ENCODE measurements at regions not wholly inside any gene's neighbourhood (a gene's known extent, or its start where the extent isn't known, plus 50 kb on each side); places are given as distances from the start of the nearest gene placed in this dataset.

DNA sequence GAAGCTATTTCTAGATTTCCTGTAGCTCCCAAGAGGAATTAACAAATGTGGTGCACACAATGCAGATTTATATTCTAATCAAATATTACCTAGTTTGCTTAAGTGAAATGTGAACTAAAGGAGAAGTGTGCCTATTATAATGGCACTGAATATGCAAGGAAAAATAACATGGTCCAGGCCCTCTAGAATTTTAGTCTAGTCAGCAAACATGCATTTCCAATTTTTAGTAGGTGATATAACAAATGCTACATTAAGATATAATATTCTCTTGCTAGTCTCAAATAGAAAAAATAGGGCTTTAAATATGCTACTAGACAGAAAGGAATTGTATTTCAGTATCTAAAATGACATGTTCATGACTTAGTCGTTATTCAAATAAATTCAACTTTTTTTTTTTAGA, 689.5 kb downstream of the TMEM182 start:
- H3K36me3 Mint-ChIP-seq (ENCODE audit: insufficient read depth), result no peaks in the 10 kb centered on the region
- H3K9me3 Mint-ChIP-seq, result peaks cover 0 to 5% of the 10 kb centered on the region in 2 donors
- ATAC-seq (replicated peaks) (no peak), DNase-seq (no peak)
- H3K4me3 Mint-ChIP-seq, result no peak overlapping the region
- no peaks in the 10 kb centered on the region for H3K4me1 Mint-ChIP-seq (ENCODE audit: low read depth in 2 of 2)
- no peak overlapping the region for H3K27ac Mint-ChIP-seq
- no peaks in the 10 kb centered on the region for H3K27me3 Mint-ChIP-seq

DNA sequence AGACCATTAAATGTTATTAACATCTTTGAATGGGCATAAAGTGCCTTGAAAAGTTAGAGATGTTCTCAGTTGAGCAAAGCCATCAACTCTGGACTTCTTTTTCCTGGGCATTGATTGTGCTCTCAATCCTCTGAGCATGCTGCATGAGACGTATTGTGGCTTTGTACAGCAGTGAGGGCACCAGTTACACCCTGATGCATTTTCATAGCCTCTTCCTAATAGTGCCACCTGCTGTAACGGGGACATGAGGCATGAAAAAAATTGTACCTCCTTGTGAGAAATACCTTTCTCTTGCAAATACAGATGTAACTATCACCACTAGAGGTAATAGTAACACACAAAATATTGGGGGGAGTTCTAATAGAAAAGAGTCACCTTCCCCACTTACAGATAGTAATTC, 697.5 kb downstream of the TMEM182 start:
- H3K27ac Mint-ChIP-seq, result no peak overlapping the region

DNA sequence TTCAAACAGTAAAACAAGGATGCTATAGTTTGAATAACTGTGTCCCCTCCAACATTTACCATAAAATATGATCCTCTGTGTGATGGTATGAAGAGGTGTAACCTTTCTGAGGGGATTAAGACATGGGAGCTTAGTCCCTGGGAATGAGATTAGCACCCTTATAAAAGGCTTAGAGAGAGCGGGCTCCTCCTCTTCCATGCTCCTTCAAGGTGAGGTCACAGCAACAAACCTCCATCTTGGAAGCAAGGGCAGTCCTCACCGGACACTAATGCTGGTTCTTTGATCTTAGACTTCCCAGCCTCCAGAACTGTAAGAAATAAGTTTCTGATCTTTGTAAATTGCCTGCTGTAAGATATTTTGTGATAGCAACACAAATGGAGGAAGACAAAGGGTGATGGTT, 700.3 kb downstream of the TMEM182 start:
- Mint-ChIP-seq H3K27ac (no peak overlapping the region), H3K9me3 (peaks cover 0 to 6% of the 10 kb centered on the region in 2 donors), H3K27me3 (no peaks in the 10 kb centered on the region), H3K4me1 (ENCODE audit: low read depth in 2 of 2) (no peaks in the 10 kb centered on the region), H3K4me3 (no peak overlapping the region), H3K36me3 (ENCODE audit: insufficient read depth) (no peaks in the 10 kb centered on the region)
- ATAC-seq (replicated peaks) (no peak), DNase-seq (no peak)

More for the DNA sequence above, 697.5 kb downstream of the TMEM182 start:
- Mint-ChIP-seq H3K9me3 (peaks cover 0 to 9% of the 10 kb centered on the region in 2 donors), H3K27me3 (no peaks in the 10 kb centered on the region), H3K4me3 (no peak overlapping the region), H3K4me1 (ENCODE audit: low read depth in 2 of 2) (no peaks in the 10 kb centered on the region), H3K36me3 (ENCODE audit: insufficient read depth) (no peaks in the 10 kb centered on the region)
- DNase-seq (no peak), ATAC-seq (replicated peaks) (no peak)

DNA sequence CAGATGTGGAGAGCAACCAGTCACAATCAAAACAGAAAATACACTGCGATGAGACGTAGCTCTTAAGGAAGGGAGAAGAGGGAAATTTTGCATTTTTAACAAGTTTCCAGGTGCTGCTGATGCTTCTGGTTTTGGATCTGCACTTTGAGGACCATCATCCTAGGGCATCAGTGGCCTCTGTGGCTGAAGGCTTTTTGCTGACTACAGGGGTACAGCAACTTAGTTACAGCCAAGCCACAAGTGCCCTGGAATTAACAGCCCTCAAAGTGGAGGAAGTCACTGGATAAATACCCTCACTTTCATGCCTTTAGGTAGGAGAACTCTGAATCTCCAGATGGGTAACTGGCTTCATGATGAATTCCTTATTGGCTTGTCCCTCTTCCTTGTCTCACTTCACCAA, 700.9 kb downstream of the TMEM182 start:
- ATAC-seq (replicated peaks), result no peak
- no peaks in the 10 kb centered on the region for H3K4me1 Mint-ChIP-seq (ENCODE audit: low read depth in 2 of 2)
- no peaks in the 10 kb centered on the region for H3K27me3 Mint-ChIP-seq

DNA sequence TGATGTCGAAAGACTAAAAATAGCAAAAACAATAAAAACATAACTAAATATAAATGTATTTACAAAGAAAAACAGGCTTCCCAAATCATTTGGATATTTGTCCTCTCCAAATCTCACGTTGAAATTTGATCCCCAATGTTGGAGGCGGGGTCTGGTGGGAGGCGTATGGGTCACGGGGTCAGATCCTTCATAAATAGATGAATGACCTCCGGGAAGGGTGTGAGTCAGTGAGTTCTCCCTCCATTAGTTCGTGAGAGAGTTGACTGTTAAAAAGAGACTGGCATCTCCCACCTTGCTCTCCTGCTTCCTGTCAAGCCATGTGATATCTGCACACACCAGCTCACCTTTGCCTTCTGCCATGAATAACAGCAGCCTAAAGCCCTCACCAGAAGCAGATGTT, 703.0 kb downstream of the TMEM182 start:
- ATAC-seq (replicated peaks) (no peak), DNase-seq (no peak)
- Mint-ChIP-seq H3K4me1 (ENCODE audit: low read depth in 2 of 2) (no peaks in the 10 kb centered on the region), H3K9me3 (peaks cover 7 to 12% of the 10 kb centered on the region in 2 donors), H3K4me3 (no peak overlapping the region), H3K36me3 (ENCODE audit: insufficient read depth) (no peaks in the 10 kb centered on the region), H3K27me3 (no peaks in the 10 kb centered on the region), H3K27ac (no peak overlapping the region)

More for the DNA sequence above, 700.9 kb downstream of the TMEM182 start:
- Mint-ChIP-seq H3K9me3 (peaks cover under 1 to 6% of the 10 kb centered on the region in 2 donors), H3K27ac (no peak overlapping the region), H3K36me3 (ENCODE audit: insufficient read depth) (no peaks in the 10 kb centered on the region), H3K4me3 (no peak overlapping the region)
- no peak for DNase-seq

DNA sequence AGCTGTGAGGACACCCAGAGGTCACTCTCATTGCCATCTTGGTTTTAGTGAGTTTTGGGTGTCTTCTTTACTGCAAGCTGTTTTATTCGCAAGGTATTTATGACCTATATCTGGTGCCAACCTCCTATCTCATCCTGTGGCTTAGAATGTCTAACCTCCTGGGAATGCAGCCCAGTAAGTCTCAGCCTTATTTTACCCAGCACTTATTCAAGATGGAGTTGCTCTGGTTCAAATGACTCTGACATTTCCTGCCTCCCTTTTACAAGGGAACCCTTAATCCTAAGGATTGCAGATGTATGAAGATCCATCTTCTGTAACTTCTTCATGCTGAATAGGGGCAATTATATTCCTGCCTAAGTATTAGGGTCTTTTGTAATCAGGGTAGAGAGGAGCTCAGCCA, 708.0 kb downstream of the TMEM182 start:
- no peak overlapping the region for H3K27ac Mint-ChIP-seq
- no peaks in the 10 kb centered on the region for H3K27me3 Mint-ChIP-seq
- ATAC-seq (replicated peaks) (no peak), DNase-seq (no peak)
- H3K4me1 Mint-ChIP-seq (ENCODE audit: low read depth in 2 of 2), result no peaks in the 10 kb centered on the region
- peaks cover 15 to 19% of the 10 kb centered on the region in 2 donors for H3K9me3 Mint-ChIP-seq
- no peak overlapping the region for H3K4me3 Mint-ChIP-seq
- no peaks in the 10 kb centered on the region for H3K36me3 Mint-ChIP-seq (ENCODE audit: insufficient read depth)

DNA sequence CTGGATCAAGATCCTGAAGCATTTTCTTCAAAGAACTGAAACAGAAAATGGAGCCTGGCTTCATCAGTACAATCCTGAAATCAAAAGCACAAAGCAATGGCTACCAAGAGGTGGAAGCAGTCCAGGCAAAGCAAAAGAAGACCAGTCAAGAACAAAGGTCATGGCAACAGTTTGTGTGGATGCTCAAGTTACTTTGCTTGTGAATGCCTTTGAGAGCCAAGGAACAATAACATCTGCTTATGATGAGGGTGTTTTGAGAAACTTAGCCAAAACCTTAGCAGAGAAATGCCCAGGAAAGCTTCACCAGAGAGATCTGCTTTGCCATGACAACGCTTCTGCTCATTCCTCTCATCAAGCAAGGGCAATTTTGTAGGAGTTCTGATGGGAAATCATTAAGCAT, 723.1 kb downstream of the TMEM182 start:
- H3K4me3 Mint-ChIP-seq, result no peak overlapping the region
- H3K36me3 Mint-ChIP-seq (ENCODE audit: insufficient read depth), result no peaks in the 10 kb centered on the region
- no peak overlapping the region for H3K27ac Mint-ChIP-seq
- ATAC-seq (replicated peaks) (no peak), DNase-seq (no peak)
- peaks cover 1 to 8% of the 10 kb centered on the region in 2 donors for H3K9me3 Mint-ChIP-seq
- no peaks in the 10 kb centered on the region for H3K4me1 Mint-ChIP-seq (ENCODE audit: low read depth in 2 of 2)
- H3K27me3 Mint-ChIP-seq, result no peaks in the 10 kb centered on the region

DNA sequence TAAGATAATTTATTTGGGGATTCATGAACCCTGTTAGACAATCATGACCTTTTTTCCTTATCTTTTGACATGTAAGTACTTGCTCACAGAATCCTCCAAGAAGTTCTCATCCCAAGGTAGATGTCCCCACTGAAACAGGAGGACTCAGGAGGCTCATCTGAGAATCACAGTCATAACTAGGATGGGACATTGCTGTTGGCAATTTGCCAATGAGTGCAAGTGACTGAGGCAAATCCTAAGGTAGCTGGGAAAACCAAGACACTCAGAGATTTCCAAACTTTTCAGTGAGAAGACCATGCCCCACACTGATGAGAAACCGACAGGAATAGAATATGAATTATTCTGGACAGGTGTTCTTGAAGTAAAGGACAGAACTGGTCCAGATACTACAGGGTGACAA, 735.0 kb downstream of the TMEM182 start:
- DNase-seq (no peak), ATAC-seq (replicated peaks) (no peak)
- H3K4me1 Mint-ChIP-seq (ENCODE audit: low read depth in 2 of 2), result no peaks in the 10 kb centered on the region
- H3K27me3 Mint-ChIP-seq, result no peaks in the 10 kb centered on the region
- no peak overlapping the region for H3K27ac Mint-ChIP-seq
- H3K9me3 Mint-ChIP-seq, result peaks cover 16 to 17% of the 10 kb centered on the region in 2 donors
- H3K4me3 Mint-ChIP-seq, result no peak overlapping the region
- no peaks in the 10 kb centered on the region for H3K36me3 Mint-ChIP-seq (ENCODE audit: insufficient read depth)

DNA sequence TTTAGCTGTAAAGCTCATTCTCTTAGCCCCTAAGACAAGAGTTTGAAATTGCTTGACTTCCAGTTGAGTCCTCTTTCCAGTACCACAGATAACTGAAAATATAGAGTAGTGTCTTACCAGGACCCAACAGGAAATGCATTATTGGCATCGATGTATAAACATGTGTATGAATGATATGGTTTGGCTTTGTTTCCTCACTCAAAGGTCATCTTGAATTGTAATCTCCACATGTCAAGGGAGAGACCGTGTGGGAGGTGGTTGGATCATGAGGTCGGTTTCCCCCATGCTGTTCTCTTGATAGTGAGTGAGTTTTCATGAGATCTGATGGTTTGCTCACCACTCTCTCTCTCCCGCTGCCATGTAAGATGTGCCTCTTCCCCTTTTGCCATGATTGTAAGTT, 745.0 kb downstream of the TMEM182 start:
- H3K9me3 Mint-ChIP-seq, result peaks cover 9 to 13% of the 10 kb centered on the region in 2 donors
- H3K27me3 Mint-ChIP-seq, result no peaks in the 10 kb centered on the region
- no peak for ATAC-seq (replicated peaks)
- no peak for DNase-seq
- H3K4me3 Mint-ChIP-seq, result no peak overlapping the region
- no peaks in the 10 kb centered on the region for H3K36me3 Mint-ChIP-seq (ENCODE audit: insufficient read depth)
- H3K4me1 Mint-ChIP-seq (ENCODE audit: low read depth in 2 of 2), result no peaks in the 10 kb centered on the region
- H3K27ac Mint-ChIP-seq, result no peak overlapping the region

DNA sequence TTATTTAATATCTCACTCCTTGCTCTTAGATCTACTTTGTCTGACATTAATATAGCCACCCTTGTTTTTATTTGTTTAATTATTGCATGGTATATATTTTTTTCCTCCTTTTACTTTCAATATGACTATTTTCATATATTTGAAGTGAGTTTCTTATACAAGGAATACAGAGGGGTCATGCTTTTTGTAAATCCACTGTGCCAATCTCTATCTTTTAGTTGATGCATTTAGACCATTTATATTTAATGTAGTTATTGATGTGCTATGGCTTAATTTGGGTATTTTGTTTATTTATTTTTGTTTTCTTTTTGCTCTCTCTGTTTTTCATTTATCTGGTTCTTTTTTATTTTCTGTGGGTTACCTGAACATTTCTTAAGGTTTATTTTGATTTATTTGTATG, 750.6 kb downstream of the TMEM182 start:
- no peak overlapping the region for H3K4me3 Mint-ChIP-seq
- H3K27ac Mint-ChIP-seq, result no peak overlapping the region
- no peak for ATAC-seq (replicated peaks)
- H3K4me1 Mint-ChIP-seq (ENCODE audit: low read depth in 2 of 2), result no peaks in the 10 kb centered on the region
- peaks cover 2% of the 10 kb centered on the region for H3K36me3 Mint-ChIP-seq (ENCODE audit: insufficient read depth)
- H3K27me3 Mint-ChIP-seq, result no peaks in the 10 kb centered on the region
- peaks cover 7 to 19% of the 10 kb centered on the region in 2 donors for H3K9me3 Mint-ChIP-seq
- no peak for DNase-seq

DNA sequence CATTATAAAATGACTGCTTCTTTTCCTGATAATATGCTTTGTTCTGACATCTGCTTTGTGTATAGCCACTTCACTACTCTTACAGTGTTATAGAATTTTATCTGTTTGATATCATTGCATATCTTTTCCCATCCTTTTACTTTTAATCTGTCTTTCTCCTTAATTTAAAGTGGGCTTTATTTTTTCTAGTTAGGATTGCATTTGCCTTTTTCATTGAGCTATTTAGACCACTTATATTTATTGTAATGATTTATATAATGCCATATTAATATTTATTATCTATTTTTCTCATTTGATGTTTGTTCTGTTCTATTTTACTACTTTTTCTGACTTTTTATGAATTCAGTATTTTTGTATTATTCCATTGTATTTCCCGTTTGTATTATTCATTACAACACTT, 758.7 kb downstream of the TMEM182 start:
- H3K27ac Mint-ChIP-seq, result no peak overlapping the region
- peaks cover 4 to 8% of the 10 kb centered on the region in 2 donors for H3K9me3 Mint-ChIP-seq
- no peaks in the 10 kb centered on the region for H3K4me1 Mint-ChIP-seq (ENCODE audit: low read depth in 2 of 2)
- H3K4me3 Mint-ChIP-seq, result no peak overlapping the region
- H3K36me3 Mint-ChIP-seq (ENCODE audit: insufficient read depth), result no peaks in the 10 kb centered on the region
- no peaks in the 10 kb centered on the region for H3K27me3 Mint-ChIP-seq
- ATAC-seq (replicated peaks), result no peak
- DNase-seq, result no peak

DNA sequence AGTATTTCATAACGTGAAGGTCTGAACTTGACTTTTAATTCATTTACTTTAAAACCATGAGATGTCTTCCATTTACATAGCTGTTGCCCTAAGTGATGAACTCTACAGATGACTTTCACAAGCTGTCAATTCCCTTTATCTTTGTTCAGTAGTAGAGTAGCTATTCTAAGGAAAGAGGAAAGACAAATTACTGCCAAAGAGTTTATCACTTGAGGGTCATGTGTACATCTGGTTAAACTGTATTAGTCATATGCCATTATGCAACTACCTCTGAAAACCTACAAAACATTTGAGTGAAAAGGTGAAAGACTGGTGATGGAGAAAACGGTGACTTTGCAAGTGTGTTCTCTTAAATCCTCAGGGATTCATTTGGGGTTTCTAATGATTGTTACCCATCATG, 763.9 kb downstream of the TMEM182 start:
- Mint-ChIP-seq H3K4me3 (no peak overlapping the region), H3K27me3 (no peaks in the 10 kb centered on the region), H3K4me1 (ENCODE audit: low read depth in 2 of 2) (no peaks in the 10 kb centered on the region), H3K36me3 (ENCODE audit: insufficient read depth) (no peaks in the 10 kb centered on the region), H3K27ac (no peak overlapping the region), H3K9me3 (peaks cover 6 to 9% of the 10 kb centered on the region in 2 donors)
- DNase-seq (no peak), ATAC-seq (replicated peaks) (no peak)

DNA sequence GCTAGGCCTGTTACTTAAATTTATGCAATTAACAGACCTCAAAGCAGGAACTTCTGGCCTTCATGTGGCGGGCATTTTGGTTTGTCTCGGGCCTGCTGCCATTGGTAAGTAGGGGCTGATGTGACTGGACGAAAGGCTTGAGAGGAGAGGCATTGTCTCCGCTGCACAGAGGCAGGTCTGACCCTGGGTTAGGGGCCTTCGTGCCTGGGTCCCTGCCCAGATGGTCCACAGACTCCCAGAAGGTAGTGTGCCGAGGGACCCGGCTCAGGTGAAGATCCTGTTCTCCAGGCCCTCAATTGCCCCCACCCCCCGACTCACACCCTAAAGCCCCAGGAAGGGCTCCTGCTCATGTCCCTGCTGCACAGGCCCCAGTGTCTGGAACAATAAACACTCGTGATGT, 764.9 kb downstream of the TMEM182 start:
- H3K4me1 Mint-ChIP-seq (ENCODE audit: low read depth in 2 of 2), result no peaks in the 10 kb centered on the region
- ATAC-seq (replicated peaks) (no peak), DNase-seq (no peak)
- no peak overlapping the region for H3K4me3 Mint-ChIP-seq
- H3K36me3 Mint-ChIP-seq (ENCODE audit: insufficient read depth), result no peaks in the 10 kb centered on the region
- peaks cover 6 to 9% of the 10 kb centered on the region in 2 donors for H3K9me3 Mint-ChIP-seq
- H3K27me3 Mint-ChIP-seq, result no peaks in the 10 kb centered on the region
- H3K27ac Mint-ChIP-seq, result no peak overlapping the region

DNA sequence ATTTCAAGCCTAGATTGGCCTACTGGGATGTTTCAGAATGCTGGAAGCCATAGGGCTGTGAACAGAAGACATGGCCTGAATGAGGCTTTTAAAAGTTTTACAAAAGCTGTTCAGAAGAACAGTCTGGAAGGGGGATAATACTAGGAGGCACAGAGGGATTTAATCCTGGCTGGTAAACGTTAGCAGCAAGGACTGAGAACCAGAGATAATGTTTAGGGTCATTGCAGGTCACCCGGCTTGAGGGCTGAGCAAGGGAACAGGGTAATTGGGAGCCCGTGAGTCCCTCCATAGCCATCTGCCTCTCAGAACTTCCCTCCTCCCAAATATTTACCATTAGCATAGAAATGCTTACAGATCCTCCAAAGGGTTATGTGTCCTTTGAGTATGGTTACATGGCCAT, 765.4 kb downstream of the TMEM182 start:
- Mint-ChIP-seq H3K4me3 (no peak overlapping the region), H3K27ac (no peak overlapping the region), H3K4me1 (ENCODE audit: low read depth in 2 of 2) (no peaks in the 10 kb centered on the region), H3K27me3 (no peaks in the 10 kb centered on the region), H3K9me3 (peaks cover 5 to 9% of the 10 kb centered on the region in 2 donors), H3K36me3 (ENCODE audit: insufficient read depth) (no peaks in the 10 kb centered on the region)
- no peak for ATAC-seq (replicated peaks)
- DNase-seq, result no peak

Data from effector memory CD8-positive, alpha-beta T cell (primary cell).